ENCODE measurements at regions not wholly inside any gene's neighbourhood (a gene's known extent, or its start where the extent isn't known, plus 50 kb on each side); places are given as distances from the start of the nearest gene placed in this dataset.

GRCh38 chr2:164080486-164080885, 344.7 kb upstream of the FIGN start:
- TF ChIP-seq CTCF (IDR thresholded peaks at IDR 0.05) (no peak), POLR2A (IDR thresholded peaks at IDR 0.05) (no peak)

Data from lower leg skin (tissue), 3 donors.